GM19372 (cell line): ENCODE measurements at regions not wholly inside any gene's neighbourhood (a gene's known extent, or its start where the extent isn't known, plus 50 kb on each side); places are given as distances from the start of the nearest gene placed in this dataset.
"Not testable (repeated sequence)": the region's sequence is repeated elsewhere in the genome, so short reads cannot be mapped to it uniquely, and the experiment has no call there.

Experiments used
- ATAC-seq: cut with Tn5 transposase; IDR thresholded peaks from one replicate; pipeline ENCODE4 v1.9.1; 2021; ENCODE audit warnings: mild to moderate bottlenecking, low read depth, moderate library complexity; ENCODE audit not compliant: unreplicated experiment

DNA sequence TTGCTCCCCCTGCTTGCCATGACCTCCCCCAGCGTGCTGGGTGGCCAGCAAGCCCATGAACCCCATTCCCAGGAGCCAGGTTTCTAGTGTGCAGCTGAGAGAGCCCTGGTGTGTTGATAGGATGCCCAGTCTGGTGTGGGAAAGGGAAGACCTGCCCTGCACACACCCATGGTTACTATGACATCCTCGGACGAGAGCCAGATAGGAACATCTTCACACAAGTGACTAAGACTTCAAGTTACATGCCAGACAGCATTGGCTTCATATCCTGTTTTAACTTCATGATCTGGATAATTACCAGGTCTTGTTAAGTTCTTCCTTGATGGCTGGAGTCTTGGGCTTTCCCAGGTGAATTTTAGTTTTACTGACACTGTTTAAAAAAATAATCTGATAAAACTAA, 196.6 kb upstream of the EGLN3 start:
- no peak for ATAC-seq

DNA sequence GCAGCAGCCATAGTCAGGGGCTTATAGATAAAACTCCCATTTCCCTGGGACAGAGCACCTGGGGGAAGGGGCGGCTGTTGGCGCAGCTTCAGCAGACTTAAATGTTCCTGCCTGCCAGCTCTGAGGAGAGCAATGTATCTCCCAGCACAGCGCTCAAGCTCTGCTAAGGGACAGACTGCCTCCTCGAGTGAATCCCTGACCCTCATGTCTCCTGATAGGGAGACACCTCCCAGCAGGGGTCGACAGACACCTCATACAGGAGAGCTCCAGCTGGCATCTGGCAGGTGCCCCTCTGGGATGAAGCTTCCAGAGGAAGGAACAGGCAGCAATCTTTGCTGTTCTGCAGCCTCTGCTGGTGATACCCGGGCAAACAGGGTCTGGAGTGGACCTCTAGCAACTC, 189.3 kb upstream of the EGLN3 start:
- ATAC-seq, result not testable (repeated sequence)

DNA sequence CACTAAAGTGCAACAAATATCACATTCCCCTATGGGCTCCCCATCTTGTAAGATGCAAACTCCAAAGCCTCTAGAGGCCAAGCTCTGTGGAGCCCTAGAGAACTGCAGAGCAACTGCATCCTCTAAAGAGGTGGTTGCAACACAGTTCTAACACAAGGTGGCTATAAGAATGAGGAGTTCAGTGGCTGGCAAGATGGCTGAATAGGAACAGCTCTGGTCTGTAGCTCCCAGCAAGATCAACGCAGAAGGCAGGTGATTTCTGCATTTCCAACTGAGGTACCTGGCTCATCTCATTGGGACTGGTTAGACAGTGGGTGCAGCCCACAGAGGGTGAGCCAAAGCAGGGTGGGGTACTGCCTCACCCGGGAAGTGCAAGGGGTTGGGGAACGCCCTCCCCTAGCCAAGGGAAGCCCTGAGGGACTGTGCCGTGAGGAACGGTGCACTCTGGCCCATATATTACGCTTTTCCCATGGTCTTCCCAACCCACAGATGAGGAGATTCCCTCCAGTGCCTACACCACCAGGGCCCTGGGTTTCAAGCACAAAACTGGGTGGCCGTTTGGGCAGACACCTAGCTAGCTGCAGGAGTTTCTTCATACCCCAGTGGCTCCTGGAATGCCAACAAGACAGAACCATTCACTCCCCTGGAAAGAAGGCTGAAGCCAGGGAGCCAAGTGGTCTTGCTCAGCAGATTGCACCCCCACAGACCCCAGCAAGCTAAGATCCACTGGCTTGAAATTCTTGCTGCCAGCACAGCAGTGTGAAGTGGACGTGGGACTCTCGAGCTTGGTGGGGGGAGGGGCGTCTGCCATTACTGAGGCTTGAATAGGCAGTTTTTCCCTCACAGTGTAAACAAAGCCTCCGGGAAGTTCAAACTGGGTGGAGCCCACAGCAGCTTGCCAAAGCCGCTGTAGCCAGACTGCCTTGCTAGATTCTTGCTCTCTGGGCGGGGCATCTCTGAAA, 188.6 kb upstream of the EGLN3 start:
- ATAC-seq, result not testable (repeated sequence)

DNA sequence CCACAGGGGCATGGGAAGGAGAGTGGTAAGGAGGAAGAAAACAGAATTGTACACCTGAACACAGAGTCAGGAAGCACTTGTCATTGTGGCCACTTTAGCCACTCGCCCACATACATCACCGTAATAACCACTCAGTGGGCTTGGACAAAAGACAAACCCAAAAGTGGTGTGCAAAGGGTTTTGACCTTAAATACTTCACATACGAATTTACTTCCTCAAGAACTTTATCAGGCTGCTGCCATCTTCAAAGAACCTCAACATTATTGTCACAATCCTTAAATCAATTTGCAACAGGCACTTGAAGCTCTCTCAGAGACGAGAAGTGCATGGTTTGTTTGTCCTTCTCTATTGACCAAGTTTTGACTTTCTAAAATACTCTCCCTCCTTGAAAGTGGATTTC, 187.3 kb upstream of the EGLN3 start:
- ATAC-seq, result no peak

DNA sequence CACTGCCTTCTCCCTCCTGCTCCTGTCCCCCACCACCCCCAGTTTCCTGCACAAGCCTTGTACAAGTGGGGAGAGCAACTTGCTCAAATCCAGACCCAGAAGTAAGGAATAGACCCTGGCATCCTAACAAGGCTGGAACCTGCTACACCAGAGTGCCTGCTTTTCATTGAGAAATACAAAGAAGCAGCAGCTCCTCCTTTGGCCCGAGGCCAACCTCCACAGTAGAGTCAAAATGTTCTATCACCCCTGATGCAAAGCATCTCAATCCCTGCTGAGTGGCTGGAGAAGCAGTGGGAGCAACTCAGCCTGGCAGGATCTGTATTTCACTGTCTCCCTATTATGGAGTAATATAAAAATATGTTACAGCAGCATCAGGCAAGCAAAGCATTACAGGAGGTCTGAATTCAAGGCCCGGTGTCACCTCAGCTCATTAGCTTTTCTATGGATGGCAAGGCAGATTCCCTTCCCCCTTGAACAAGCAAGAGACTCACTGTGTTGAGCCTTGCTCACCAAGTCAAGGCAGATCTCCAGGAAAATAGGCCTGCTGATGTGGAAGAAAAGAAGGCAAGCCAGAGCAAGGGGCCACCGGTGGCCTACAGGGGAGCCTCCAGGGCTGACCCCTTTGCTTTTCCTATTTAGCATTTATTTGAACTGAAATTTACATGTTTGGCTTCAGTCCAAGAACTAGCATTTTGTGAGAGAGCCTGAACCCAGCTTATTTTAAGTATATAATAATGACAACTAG, 186.3 kb upstream of the EGLN3 start:
- ATAC-seq, result no peak

DNA sequence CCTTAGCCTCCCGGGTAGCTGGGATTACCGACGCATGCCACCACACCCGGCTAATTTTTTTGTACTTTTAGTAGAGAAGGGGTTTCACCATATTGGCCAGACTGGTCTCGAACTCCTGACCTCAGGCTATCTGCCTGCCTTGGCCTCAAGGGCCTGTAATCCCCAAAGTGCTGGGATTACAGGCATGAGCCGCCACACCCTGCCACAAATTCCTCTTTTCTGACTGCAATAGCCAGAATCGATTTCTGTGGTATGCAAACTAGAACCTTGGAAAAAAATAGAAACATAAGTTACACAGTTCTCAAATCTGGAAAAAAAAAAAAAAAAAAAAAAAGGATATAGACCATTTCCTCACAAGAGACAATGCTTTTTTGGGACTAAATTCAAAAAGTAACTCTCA, 184.6 kb upstream of the EGLN3 start:
- no peak for ATAC-seq

DNA sequence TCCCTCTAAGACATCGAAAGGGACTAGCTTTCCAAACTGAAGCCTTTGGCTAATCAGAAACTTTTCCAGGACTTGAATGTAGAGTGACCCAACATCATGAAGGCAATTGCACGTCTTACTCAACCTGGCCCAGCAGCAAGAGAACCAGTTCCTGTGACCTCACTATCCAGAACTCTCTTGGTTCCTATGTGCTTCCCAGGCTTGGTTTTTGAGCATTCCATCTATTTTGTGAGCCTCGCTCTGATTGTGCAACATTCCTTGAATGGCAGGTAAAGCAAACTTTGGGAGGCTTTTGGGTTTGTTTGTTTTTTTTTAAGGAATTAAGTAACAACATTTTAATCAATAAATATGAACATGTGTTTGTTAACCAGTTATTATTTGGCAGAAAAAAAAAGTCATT, 183.6 kb upstream of the EGLN3 start:
- no peak for ATAC-seq

DNA sequence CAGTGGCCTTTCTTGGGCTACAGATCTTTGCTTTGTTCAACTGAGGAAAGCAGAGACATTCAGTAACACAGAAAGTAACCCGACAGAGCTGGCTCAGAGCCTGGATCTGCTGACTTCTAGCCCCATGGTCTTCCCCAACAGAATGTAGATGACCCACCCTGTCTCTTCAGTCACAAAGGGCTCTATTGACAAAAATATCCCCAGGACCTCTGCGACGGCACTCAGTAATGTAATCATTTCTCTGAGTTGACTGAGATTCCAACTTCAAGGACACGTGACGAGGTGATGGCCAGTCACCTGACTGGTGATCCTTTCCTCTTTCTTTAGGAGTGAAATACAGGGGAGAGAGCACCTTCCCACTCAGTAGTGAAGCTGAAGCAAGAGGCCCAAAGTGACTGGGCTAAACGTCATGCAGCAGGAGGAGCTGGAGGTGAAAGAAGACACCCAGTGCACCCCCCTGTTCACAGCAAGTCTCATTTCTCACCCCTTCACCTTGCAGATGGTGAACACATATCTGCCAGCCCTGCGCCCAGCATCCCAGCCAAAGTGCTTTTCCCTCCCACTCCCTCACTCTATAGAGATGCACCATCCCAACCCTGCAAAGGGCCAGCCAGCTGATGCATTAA, 179.2 kb upstream of the EGLN3 start:
- no peak for ATAC-seq

DNA sequence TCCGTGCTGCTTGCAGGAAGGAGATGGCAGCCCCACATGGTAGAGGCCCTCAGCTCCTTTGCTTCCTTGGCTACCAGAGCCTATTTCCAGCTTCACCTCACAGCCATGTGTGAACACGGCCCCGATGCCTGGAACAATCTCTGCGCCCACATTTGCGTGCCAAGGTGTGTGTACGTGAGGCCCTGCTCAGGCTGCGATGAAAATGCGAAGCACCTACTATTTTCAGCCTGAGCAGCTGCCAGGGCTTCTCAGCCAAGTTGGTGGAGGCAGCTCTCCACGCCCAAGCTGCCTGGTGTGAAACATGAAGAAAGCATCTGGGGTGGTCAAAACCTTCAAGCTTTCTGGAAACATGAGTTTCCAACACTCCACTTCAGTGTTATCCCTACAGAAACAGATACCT, 177.8 kb upstream of the EGLN3 start:
- ATAC-seq, result no peak

DNA sequence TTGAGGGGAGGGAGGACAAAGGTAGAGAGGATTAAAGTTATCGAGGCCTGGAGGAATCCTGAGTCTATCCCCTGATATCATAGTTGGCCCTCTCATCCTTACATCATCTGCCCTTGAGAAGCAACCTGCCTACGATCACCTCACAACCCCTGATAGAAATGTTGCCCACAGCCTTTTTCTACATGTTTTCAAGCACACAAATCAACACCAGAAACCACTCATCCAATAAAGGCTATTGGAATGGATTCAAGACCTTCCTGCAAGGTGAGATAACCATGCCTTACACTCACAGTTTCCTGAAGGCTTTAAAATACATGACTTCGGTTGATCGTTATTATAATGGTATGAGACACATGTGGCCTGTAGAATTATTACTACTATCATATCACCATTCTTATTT, 175.7 kb upstream of the EGLN3 start:
- no peak for ATAC-seq

DNA sequence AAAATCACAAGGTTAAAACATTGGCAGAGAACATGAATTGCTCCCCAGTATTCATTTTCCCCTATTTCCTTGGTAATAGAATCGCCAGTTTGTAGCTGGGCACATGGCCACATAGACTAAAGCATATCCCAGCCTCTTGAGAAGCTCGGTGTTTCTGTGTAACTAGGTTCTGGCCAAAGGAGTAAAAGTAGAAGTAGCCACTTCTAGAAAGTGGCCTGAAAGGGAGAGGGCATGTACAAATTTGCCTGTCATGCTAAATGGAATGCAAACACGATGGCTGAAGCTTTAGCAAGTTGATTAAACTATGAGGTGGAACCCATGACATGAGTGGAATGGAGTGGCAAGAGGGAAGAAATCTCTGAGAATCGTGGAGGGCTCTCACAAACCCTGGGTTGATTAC, 173.7 kb upstream of the EGLN3 start:
- ATAC-seq, result no peak

DNA sequence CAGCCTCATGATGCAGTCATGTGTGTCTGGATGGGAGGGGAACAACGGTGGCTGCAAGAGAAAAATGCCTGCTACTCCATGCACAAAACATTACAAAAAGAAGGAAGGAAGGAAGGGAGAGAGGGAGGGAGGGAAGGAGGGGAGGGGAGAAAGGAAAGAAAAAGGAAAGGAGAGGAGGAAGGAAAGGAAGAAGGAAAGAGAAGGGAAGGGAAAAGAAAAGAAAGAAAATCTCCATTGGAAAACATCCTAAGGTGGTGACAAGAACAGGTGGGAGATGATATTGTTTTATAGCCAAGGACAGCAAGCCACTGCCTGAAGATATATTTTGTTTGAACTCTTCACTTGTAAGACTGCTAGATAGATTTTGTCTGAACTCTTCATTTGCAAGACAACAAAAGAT, 171.8 kb upstream of the EGLN3 start:
- no peak for ATAC-seq

DNA sequence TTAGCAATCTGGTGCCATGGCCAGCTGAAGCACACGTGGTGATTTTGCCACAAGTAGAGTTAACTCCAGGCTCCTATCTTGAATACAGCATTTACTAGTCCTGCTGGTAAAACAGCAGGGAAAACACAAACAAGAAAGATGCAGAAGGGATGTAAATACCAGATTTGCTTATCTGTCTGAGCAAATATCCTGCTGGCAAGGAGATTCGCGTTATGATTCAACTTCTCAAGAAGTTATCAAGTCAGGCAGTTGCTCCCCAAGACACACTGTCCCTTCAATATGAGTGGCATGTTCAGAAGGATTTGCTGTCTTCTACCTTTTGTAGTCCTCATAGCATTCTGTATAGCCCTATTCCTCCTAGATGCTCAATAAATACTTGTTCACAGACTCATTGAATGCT, 171.2 kb upstream of the EGLN3 start:
- no peak for ATAC-seq

DNA sequence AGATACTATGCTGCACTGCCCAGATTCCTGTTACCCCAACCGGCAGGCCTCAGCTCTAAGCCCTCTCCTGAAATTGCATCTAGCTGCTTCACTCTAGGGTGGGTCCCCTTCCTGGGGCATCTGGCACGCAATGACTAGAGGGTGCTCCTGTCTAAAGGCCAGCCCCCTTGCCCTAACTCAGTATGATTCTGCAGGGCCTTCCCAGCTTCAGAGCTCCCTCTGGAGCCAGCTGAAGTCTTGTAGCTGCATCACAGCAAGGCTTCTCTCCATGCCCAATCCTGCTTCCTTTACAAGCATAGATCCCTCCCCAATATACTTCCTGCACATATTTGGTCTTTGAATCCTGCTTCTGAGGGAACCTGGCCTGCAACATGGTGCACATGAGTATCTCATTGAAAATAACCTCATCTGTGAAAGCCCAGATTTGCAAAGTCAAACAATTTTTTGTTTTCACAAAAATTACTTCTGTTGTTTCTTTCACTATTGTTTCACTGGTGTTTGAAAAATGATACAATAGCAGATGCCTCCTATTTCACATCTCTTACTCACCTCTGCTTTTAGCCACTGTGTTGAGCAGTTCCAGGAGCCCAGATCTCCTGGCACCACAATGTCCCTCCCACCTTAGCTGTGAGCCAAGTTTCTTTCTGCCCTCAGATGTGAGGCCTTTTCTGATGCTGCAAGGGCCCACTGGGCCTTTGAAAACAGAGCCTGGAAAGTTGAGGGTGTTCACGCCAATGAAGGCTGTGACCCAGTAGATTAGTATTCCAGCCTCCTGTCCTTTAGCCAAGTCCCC, 169.5 kb upstream of the EGLN3 start:
- ATAC-seq, result no peak

DNA sequence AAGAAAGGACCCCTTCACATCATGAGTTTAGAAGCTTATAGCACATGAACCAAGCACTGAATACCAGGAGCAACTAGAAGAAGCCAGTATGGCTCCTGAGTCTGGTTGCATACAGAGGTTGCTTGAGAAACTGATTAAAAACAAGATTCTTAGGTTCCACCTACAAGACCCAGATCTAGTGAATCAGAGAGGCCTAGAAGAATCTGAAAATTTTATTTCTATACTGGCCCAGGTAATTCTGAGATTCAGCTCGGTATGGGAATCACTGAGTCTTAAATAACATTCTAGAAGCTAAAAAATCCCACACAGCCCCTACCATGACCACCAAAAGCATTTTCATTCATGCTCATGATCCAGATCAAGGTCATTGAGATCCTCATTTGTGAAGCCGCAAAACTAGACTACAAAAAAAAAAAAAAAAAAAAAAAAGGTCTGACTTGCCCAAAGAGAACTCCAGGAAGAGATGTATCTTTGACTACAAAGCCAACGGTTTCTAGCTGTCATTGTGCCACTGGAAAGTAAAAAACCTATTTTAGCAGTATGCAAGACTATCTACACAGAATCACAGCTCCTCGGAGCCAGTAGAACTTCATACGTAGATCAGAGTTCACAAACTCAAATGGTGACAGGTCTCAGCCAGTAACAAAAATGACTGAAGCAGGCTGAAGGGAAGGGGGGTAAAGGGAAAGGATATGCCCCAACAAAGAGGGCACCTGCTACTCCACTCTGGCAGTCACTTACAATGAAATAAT, 168.4 kb upstream of the EGLN3 start:
- no peak for ATAC-seq

DNA sequence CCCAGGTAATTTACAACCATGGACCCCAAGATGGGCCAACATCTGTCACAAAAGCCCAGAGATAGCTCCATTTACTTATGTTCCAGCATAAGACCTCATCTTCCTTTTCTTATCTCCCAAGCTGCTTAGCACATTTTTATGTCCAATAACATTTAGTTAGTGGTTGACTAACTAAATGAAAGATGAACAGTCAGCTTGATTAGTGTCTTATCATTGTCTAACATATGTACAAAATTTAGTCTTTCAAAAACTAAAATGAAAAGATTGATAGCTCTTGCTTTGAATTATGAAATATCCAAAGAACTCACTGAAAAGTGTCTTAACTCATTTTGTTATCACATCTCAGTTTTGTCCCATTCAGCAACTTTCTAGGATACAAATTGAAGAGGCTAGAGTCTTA, 163.1 kb upstream of the EGLN3 start:
- ATAC-seq, result no peak

DNA sequence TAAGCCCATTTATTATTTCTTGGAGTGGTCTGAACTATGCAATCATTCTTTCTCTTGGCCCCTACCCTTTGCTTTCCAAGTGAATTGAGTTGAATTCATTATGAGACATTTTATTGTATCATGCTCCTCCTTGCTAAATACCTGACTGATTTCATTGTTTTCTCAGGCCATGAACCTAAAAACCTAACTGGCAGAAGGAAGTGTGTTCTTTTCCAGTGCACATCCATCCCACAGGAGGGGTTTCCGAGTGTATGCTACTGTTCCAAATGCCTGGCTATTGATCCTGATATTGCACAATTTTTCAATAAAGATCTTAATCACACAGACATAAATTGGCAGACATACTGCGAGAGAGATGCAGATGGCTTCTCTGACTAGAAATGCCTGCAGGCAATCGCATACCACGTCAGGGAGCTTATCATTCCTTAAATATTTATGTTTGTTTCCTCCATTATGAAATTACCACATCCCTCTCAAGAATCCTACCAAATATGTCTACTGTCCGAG, 162.2 kb upstream of the EGLN3 start:
- ATAC-seq, result no peak

DNA sequence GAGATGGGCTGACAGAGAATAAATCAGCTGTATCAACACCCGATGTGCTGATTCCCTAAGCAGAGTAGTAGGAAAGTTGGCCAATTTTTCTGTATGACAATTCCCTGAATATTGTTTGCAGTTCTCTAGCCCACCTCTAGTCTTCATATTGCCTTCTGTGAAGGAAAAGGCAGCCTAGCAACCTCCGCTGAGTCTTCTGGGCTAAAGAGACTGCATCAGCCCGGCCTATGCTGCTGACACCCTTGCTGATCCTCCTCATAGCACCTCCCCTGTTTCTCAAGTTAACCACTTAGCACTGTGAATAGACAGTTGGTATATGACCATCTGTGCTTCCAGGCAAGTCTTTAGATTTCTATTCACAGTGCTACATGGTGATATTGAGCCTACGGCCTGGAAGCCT, 161.1 kb upstream of the EGLN3 start:
- no peak for ATAC-seq

DNA sequence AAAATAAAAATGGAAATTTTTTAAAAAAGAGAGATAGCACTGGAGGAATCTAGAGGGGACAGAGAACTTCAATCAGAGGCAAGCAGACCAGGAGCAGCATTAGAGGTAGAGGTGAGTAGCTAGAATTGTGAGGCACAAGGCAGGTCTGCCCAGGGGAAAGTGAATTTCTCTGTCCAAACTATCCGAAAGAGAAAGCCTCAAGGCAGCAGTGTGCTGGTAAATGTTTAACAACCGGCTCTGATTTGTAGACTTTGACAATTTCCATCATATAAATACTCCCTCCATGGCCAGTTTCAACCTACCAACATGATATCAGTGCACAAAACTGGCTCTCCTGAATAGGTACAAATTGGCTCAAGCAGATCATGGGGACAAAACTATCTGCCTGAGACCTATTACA, 160.6 kb upstream of the EGLN3 start:
- ATAC-seq, result no peak

DNA sequence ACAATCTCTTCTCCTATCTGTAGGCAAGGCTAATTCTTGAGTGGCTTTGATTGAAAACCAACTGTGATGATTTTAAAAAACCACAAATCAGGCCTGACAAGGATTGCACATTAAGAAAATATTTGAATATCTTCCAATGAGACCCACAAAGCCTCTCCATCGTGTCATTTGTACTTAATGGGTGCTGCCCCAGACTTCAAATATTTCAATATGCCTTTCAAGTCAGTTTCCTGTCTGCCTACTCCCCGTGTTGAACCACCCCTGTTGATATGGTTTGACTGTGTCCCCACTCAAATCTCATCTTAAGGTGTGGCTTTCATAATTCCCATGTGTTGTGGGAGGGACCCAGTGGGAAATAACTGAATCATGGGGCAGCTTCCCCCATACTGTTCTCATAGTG, 159.7 kb upstream of the EGLN3 start:
- ATAC-seq, result no peak
